RWPE1 (cell line): ENCODE measurements at regions not wholly inside any gene's neighbourhood (a gene's known extent, or its start where the extent isn't known, plus 50 kb on each side); places are given as distances from the start of the nearest gene placed in this dataset.

ENCODE experiments used
- CTCF ChIA-PET: fragments of 350-600 bp; sonication (Branson Sonifier 250); formaldehyde crosslinking; extraction: SDS; loops from one replicate; lab custom pipeline; 2021; lab: Yijun Ruan, JAX
- POLR2A ChIA-PET: fragments of 400-600 bp; formaldehyde crosslinking; extraction: SDS; loops from one replicate; lab custom pipeline; 2020; ENCODE audit warnings: antibody characterized with exemption; ENCODE audit not compliant: low non-redundant PET; lab: Yijun Ruan, JAX
- DNase-seq: peaks from one replicate; pipeline ENCODE4 v3.0.0; 2012; ENCODE audit warnings: low spot score
- H3K27ac ChIP-seq: fragments of 450-650 bp; 2 replicates; pipeline ENCODE4 v1.5.1; 2017
- TF ChIP-seq, protein P1 (sequence below): fragments of 450-650 bp; conservative IDR thresholded peaks from 2 replicates; pipeline ENCODE4 v1.5.1; 2017; ENCODE audit warnings: low read depth, mild to moderate bottlenecking

DNA sequence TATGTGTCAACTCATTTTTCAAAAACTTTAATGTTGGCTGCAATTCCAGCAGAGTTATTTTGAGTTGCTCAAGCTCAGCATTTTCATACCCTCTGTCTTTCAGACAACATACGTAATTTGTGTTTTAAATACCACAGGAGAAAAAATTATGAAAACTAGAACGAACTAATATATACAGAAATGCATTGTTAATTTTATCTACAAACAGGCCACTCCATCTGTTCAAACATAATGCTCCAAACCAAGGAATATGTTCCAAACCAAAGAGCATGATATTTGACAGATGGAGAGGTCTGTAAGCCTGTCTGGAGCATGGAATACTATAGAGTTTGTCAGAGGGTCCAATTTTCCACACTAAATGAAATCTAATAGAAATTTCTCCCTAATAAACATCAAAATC lies 536.2 kb upstream of the FSIP2 start:
- TF ChIP-seq, protein P1, sequence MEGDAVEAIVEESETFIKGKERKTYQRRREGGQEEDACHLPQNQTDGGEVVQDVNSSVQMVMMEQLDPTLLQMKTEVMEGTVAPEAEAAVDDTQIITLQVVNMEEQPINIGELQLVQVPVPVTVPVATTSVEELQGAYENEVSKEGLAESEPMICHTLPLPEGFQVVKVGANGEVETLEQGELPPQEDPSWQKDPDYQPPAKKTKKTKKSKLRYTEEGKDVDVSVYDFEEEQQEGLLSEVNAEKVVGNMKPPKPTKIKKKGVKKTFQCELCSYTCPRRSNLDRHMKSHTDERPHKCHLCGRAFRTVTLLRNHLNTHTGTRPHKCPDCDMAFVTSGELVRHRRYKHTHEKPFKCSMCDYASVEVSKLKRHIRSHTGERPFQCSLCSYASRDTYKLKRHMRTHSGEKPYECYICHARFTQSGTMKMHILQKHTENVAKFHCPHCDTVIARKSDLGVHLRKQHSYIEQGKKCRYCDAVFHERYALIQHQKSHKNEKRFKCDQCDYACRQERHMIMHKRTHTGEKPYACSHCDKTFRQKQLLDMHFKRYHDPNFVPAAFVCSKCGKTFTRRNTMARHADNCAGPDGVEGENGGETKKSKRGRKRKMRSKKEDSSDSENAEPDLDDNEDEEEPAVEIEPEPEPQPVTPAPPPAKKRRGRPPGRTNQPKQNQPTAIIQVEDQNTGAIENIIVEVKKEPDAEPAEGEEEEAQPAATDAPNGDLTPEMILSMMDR: no peak
- DNase-seq: no peak
- CTCF ChIA-PET: no interaction called here
- no peak overlapping the region for H3K27ac ChIP-seq
- POLR2A ChIA-PET: no interaction called here

DNA sequence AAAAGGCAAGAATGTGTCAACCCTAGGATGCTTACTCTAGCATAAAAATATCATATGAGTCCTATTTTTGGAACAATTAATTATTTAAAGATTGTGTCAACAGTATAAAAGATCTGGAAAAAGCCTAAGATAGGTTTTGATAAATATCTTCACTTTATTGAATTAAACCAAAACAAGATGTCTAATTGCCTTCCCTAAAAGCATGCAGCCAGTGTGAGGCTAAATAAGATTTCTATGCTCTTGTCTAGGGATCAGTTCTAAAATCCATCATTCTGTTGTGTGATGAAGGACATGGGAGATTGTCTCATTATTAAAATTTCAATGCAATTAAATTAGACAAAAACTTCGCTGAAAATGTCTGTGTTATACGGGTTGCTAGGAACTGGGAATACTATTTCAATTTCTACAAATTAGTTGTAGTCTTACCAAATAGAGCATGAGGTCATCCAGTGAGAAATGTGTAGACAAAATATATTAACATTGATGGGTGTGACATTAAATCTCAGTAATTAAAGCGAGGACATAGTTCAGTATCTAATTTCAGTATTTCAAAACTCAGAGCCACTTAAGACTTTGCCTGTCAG lies 535.6 kb upstream of the FSIP2 start:
- TF ChIP-seq, protein P1: no peak
- CTCF ChIA-PET: no interaction called here
- POLR2A ChIA-PET: no interaction called here
- DNase-seq: no peak
- H3K27ac ChIP-seq: no peak overlapping the region

DNA sequence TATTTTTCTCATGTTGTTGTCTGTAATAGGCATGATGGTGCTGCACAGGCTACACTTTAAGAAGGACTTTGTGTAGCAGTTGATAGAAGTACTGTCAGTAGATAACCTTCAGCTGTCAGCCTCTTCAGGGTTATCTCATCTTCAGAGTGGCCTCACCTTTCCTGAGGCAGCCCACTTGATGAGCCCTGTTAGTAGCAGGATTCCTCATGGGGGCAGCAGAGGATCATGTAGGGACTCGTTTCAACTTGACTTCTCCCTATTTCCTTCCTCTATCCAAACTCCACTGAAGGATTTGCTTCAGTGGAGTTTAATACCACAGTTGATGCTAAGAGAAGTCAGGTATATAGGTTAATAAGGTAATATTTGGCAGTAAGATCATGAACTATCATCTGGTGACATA lies 530.3 kb upstream of the FSIP2 start:
- ChIA-PET CTCF (interaction anchor here (0.7 kb wide), 1 partner anchor 300 kb away, joined by 3 read pairs; no protein-coding TSS in a partner anchor), POLR2A (no interaction called here)
- DNase-seq: peak; percentile 8
- TF ChIP-seq, protein P1: peak; percentile 45
- H3K27ac ChIP-seq: no peak overlapping the region

DNA sequence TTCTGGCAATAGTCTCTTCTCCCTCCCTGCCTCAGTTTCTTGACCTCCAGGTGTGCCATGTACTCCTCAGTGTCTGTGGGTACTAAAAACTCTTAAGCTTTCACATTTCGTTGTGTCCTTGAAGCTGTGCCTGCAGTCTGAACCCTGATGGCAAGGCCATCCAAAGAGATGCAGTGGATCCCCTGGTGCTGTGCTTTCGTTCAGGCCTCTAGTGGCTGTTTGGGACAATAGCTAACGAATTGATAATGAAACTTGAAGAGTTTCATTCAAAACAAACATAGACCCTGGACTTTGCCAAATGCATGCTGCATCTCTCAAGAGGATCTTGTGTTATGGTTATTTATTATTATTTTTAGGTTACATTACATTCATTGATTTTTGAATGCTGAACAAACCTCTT lies 523.1 kb upstream of the FSIP2 start:
- CTCF ChIA-PET: no interaction called here

DNA sequence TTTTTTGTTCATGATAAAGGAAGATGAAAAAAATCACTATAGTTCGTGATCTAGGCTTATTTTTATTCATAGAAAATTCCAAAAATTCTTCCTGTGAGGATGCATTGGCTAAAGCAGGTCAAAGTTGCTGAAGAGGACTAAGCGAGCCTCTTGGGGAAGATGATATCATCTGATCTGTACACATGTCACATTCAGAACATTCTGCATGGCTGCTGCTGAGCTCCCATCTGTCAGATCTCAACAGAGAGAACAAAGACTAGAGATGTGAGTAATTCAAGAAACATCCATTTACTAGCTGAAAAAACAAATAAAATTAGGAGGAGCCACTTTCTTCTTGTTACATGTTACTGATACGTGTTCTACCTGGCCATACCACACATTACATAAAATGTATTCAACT lies 518.6 kb upstream of the FSIP2 start:
- TF ChIP-seq, protein P1: no peak
- POLR2A ChIA-PET: no interaction called here
- CTCF ChIA-PET: no interaction called here
- peak; percentile 3 for DNase-seq
- H3K27ac ChIP-seq: no peak overlapping the region

More for the DNA sequence above, 523.1 kb upstream of the FSIP2 start:
- DNase-seq: no peak
- POLR2A ChIA-PET: no interaction called here
- H3K27ac ChIP-seq: no peak overlapping the region
- TF ChIP-seq, protein P1: no peak

DNA sequence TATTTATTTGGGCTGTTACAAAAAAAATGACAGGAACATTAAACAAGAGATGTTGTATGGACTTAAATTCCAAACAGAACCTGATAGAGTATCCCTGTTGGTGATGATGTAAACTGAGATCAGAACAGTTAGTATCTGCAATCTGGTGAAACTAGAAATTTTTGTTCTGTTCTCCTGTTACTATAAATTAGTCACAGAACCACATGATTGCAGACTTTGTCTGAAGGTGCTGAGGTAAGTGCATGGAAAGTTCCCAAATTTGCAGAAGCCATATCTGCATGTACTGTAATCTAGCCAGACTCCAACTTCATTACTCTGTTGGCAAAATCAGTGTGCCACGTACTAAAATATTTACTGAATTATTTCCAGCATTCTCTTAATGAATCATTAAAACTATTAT lies 516.3 kb upstream of the FSIP2 start:
- POLR2A ChIA-PET: no interaction called here
- DNase-seq: no peak

More for the DNA sequence above, 516.3 kb upstream of the FSIP2 start:
- TF ChIP-seq, protein P1: no peak
- CTCF ChIA-PET: no interaction called here
- no peak overlapping the region for H3K27ac ChIP-seq
